HG02588 (cell line): ENCODE measurements at regions not wholly inside any gene's neighbourhood (a gene's known extent, or its start where the extent isn't known, plus 50 kb on each side); places are given as distances from the start of the nearest gene placed in this dataset.

Source experiments
- ATAC-seq: cut with Tn5 transposase; IDR thresholded peaks from one replicate; pipeline ENCODE4 v1.9.1; 2021; ENCODE audit warnings: mild to moderate bottlenecking, moderate library complexity; ENCODE audit not compliant: unreplicated experiment

DNA sequence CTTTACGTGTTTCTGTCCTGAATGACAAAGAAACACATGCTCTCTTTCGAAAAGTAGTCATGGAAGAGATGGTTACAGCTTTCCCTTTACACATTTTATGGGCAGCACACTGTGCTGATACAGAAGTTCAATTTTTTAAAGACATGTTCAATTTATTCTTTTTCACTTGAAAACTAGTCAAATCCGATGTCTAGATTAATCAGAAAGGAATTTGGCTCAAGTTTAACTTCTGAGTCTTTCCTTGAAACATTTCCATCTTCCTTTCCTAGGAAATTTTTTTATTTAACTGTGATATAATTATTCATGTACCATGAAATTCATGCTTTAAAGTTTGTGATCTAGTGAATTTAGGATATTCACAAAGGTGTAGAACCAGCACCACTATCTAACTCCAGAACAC, 360.1 kb downstream of the TNS3 start:
- ATAC-seq: no peak

DNA sequence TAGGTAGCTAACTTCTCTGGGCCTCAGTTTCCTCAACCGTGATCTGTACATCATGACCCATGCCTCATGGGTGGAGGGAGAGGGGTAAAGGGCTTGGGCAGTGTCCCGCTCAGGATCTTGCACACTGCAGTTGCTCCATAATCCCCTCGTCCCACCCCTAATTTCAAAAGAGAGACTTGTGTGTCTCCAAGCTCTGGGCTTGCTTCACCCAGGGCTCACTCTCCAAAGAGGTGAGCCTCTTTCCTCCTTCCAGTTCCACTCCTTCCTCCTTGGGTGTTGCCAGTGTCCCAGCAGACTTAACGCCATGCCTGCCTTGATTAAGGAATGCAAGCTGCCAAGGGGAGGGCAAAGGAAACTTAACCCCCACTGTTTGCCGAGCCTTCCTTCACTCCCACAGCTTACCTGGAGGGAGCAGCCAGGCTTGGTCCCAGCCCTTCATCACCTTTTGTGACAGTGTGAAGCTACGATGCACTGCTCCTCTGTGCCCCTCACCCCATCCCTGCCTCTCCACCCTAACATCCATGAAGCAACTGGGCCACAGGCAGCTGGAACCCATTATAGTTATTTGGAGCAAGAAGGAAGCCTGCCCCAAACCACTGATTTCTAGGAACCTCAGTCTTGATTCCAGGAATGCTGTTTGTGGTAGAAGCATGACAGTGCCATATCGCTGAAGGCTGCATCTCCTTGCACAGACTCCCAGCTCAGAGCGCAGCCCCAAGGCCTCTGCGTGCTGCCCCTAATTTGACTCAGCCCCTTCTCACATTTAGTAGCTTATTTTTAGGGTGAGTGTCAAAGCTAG, 363.3 kb downstream of the TNS3 start:
- no peak for ATAC-seq

GRCh38 chr7:47217570-47218360, 364.1 kb downstream of the TNS3 start:
- no peak for ATAC-seq

- ATAC-seq: no peak
Observed at GRCh38 chr7:47217086-47217485, 364.8 kb downstream of the TNS3 start.

DNA sequence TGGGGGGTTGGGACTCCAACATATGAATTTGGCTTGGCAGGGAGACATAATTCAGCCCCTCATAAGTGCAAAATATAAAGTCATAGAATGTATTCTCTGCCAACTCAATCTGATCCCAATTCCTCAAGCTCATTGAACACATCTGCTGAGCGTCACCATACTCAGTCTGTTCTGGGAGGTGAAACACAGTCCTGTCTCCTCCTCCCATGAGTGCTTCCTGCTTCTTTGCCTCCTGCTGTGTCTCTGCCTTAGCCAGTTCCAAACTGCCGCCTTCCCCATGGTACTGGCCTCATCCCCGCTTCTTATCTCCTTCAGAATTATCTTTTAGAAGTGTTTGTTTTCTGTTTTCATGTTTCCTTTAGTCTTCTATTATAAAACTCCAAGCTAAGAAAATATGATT, 365.5 kb downstream of the TNS3 start:
- no peak for ATAC-seq

DNA sequence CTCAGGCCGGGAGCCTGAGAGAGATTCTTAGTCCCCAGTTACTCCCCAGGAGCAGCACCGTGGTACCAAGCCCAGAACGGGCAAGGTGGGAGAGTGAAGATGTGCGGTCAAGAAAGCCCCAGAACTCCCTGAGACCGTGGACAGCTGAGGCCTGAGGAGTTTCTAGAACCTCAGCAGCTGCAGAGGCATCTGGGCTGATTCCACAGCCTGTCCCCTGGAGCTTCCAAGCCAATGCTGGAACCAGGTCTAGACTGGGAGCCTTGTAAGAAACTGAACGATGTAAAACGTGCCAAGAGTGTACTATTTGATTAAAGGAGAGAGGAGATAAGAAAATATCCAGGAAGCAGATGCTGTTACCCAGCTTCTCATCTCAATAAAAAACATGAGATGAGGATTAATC, 366.3 kb downstream of the TNS3 start:
- ATAC-seq: no peak

- no peak for ATAC-seq
Observed at GRCh38 chr7:47215049-47215448, 366.9 kb downstream of the TNS3 start.

DNA sequence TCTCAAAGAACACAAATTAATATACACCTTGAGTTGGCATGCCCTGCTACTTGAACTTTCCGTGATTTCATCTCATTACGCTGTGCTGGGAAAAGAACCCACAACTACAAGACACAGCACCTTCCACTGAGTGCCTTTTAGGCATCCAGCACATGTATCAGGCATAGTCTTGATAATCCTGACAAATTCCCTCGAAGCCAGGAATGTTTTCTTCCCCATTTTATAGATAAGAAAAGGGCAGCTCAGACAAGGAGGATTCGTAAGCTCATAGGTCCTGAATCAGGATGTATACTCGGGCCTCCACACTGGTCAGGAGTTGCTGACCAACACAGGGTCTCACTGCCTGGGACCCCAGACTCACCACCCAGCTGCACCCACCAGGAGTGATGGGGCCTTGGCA, 368.6 kb downstream of the TNS3 start:
- no peak for ATAC-seq

GRCh38 chr7:47211519-47211973, 370.4 kb downstream of the TNS3 start:
- ATAC-seq: peak; percentile 70

GRCh38 chr7:47210281-47210854, 371.5 kb downstream of the TNS3 start:
- ATAC-seq: no peak

DNA sequence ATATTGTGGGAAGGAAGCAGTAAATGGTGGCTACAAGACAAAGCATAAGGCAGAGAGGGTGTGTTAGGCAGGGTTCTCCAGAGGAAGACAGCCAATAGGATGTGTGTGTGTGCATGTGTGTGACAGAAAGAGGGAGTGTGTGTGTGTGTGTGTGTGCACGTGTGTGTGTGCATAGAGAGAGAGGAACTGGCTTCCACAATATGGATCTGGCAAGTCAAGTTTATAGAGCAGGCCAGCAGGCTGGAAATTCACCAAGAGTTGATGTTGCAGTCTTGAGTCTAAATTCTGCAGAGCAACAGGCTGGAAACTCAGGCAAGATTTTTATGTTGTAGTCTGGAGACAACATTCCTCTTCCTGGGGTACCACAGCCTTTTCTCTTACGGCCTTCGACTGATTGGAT, 374.0 kb downstream of the TNS3 start:
- no peak for ATAC-seq

- no peak for ATAC-seq
Observed at GRCh38 chr7:47204709-47205108, 377.2 kb downstream of the TNS3 start.

DNA sequence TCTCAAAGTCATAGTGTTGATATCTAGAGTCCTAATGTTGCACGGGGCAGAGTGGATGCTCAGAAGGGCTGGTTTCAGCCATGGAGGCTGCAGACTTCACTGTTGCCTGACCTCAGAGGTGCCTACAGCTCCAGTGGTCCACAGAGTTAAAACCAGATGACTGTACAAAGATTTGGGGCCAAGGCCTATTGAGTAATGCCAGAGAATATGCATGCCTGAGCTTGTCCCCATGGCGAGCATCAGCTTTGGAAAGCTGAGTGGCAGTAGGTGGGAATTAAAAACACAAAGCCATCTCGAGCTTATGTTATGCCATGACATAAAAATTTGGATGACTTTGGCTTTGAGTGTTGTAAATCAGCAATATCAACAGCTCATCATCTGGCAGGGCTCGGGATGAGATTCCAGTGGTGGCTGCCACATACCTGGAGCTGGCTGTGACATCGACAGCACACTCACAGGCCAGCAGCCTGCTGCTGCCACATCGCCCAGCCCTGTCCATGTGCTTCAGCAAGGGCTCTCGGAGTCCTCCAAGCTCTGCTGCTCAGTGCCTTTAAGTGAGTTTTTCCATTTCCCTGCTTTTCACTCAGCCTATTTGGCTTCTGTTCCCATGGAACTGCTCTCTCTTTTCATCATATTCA, 379.6 kb downstream of the TNS3 start:
- ATAC-seq: no peak

- no peak for ATAC-seq
Observed at GRCh38 chr7:47198159-47198558, 383.8 kb downstream of the TNS3 start.

DNA sequence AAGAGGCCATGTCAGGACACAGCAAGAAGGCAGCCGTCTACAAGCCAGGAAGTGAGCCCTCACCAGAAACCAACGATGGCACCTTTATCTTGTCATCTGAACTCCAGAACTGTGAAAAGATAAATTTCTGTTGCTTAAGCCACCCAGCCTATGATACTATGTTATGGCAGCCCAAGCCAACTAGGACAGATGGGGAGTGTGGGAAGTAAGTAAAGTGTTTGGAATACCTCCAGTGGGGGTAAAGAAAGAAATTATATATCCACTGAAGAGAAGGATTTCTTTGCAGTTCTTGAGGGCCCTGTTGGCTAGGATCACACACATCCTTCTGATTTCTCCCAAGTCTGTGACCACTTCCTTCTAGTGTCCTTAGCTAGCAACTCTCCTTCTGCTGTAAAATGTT, 384.4 kb downstream of the TNS3 start:
- ATAC-seq: no peak

DNA sequence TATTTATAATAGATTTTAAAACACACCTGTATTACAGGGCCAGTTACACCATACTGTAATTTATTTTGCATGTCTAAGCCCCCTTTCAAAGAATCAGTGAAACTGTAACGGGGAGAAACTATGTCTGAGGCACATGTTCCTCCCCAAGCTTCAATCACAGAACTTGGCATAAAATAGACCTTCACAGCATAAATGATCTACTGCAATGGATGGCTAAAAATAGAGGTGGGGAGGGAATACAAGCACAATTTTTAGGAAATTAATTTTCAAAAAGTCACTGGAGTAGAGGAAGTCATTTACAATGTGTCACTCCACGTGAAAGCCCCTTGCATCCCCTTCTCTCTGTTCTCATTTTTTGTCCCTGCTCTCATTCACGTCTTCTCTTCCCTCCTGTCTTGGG, 385.2 kb downstream of the TNS3 start:
- no peak for ATAC-seq

GRCh38 chr7:47196106-47196645, 385.7 kb downstream of the TNS3 start:
- ATAC-seq: no peak

- no peak for ATAC-seq
Observed at GRCh38 chr7:47195641-47196040, 386.3 kb downstream of the TNS3 start.

DNA sequence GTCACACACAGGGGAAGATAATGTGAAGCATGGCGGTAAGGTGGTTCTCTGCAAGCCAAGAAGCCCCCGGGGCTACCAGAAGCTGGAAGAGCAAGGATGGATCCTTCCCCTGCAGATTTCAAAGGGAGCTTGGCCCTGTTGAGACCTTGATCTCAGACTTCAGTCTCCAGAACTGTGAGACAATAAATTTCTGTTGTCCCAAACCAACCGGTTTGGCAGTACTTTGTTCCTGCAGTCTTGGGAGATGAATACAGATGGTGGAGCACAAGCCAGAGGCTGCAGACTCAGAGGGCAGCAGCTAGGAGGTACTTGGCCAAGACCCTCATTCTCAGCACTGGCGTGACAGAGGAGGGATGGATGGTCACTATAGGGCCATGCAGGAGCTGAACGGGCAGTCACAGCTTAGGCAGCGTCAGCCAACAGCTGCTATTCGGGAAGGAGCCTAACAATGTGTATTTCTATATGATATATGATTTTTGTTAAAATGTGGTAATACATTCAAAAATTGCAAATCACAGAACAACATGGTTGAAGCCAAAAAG, 387.3 kb downstream of the TNS3 start:
- no peak for ATAC-seq

GRCh38 chr7:47192978-47193377, 388.9 kb downstream of the TNS3 start:
- no peak for ATAC-seq

DNA sequence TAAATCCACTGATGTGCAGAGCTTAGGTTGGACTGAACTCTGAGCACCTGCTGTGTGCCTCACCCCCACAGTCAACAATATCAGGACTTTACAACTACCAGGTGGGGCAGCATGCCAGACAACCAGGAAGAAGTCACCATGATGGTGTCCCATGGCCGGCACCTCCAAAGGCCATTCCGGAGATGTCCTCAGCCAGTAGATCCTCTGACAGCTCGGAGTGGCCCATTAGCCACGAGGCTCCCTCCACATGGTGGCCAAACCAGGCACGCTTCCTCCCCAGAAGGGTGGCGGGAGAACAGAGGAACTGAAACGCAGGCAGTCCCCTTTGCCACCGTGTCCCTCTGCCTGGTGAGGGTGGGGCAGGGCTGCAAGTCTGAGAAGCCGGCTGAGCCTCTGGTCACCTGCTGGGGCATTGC, 390.0 kb downstream of the TNS3 start:
- peak; percentile 65 for ATAC-seq
